ENCODE measurements at regions not wholly inside any gene's neighbourhood (a gene's known extent, or its start where the extent isn't known, plus 50 kb on each side); places are given as distances from the start of the nearest gene placed in this dataset.

DNA sequence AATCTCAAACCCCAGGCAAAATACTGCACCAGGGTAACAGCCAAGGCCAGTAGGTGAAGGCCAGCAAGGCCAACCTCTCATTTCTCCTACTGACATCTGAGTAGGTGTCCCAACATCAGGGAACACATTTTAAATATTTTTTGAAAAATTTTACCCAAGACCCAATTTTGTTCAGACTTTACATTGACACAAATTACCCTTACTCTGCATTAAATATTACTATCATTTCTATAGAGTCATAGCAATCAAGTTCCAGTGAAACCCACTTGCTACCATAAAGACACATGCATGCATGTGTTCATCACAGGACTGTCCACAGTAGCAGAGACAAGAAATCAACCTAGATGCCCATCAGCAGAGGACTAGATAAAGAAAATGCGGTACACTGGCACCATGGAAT lies 99.9 kb downstream of the NRN1 start:
- ChIA-PET POLR2A (no interaction called here), CTCF (no interaction called here)
- intact Hi-C loops (cut with micrococcal nuclease) = no loop called here

GRCh38 chr6:5906340-5906670 lies 100.4 kb downstream of the NRN1 start:
- TF ChIP-seq, protein P1, sequence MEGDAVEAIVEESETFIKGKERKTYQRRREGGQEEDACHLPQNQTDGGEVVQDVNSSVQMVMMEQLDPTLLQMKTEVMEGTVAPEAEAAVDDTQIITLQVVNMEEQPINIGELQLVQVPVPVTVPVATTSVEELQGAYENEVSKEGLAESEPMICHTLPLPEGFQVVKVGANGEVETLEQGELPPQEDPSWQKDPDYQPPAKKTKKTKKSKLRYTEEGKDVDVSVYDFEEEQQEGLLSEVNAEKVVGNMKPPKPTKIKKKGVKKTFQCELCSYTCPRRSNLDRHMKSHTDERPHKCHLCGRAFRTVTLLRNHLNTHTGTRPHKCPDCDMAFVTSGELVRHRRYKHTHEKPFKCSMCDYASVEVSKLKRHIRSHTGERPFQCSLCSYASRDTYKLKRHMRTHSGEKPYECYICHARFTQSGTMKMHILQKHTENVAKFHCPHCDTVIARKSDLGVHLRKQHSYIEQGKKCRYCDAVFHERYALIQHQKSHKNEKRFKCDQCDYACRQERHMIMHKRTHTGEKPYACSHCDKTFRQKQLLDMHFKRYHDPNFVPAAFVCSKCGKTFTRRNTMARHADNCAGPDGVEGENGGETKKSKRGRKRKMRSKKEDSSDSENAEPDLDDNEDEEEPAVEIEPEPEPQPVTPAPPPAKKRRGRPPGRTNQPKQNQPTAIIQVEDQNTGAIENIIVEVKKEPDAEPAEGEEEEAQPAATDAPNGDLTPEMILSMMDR (IDR thresholded peaks at IDR 0.05) = no peak
- H3K27ac Mint-ChIP-seq = no peak overlapping the region
- DNase-seq (no peak), ATAC-seq (ENCODE audit: low read depth) (no peak)
- POLR2A ChIA-PET = no interaction called here
- H3K9me3 Mint-ChIP-seq = no peaks in the 10 kb centered on the region
- no peaks in the 10 kb centered on the region for H3K27me3 Mint-ChIP-seq
- H3K4me1 Mint-ChIP-seq = no peaks in the 10 kb centered on the region
- CTCF ChIA-PET = no interaction called here
- intact Hi-C loops (cut with micrococcal nuclease) = no loop called here
- no peak overlapping the region for H3K4me3 Mint-ChIP-seq
- no peaks in the 10 kb centered on the region for H3K36me3 Mint-ChIP-seq (ENCODE audit: low read depth)

More for the DNA sequence above, 99.9 kb downstream of the NRN1 start:
- TF ChIP-seq, protein P1 (IDR thresholded peaks at IDR 0.05) = no peak
- no peaks in the 10 kb centered on the region for H3K27me3 Mint-ChIP-seq
- ATAC-seq (ENCODE audit: low read depth) (no peak), DNase-seq (no peak)
- no peaks in the 10 kb centered on the region for H3K9me3 Mint-ChIP-seq
- H3K27ac Mint-ChIP-seq = no peak overlapping the region
- H3K36me3 Mint-ChIP-seq (ENCODE audit: low read depth) = no peaks in the 10 kb centered on the region
- no peak overlapping the region for H3K4me3 Mint-ChIP-seq
- H3K4me1 Mint-ChIP-seq = no peaks in the 10 kb centered on the region

- ChIA-PET POLR2A (no interaction called here), CTCF (no interaction called here)
- Mint-ChIP-seq H3K27ac (no peak overlapping the region), H3K36me3 (ENCODE audit: low read depth) (no peaks in the 10 kb centered on the region), H3K4me1 (no peaks in the 10 kb centered on the region), H3K9me3 (no peaks in the 10 kb centered on the region), H3K4me3 (no peak overlapping the region), H3K27me3 (no peaks in the 10 kb centered on the region)
- intact Hi-C loops (cut with micrococcal nuclease) = no loop called here
- TF ChIP-seq, protein P1 (IDR thresholded peaks at IDR 0.05) = no peak
- ATAC-seq (ENCODE audit: low read depth) (no peak), DNase-seq (no peak)
Observed at GRCh38 chr6:5905431-5906339, 101.0 kb downstream of the NRN1 start.

DNA sequence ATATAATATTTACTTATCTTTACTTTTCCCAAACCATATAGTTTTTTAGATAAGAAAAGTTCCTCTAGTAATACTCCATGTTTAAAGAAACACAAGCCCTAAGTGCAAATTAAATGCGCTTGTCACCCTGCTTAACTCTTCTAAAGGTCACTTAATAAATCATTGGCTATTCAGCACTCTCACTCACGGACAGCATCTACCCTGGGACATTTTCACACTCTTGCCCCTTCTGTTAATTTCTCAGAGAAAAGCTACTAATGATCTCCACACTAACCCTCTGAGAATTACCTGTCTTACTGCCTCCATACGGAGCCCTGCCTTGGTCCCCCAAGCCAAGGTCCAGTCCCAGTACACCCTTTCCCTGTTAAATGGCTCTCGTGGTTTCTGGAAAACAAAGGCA lies 102.2 kb downstream of the NRN1 start:
- Mint-ChIP-seq H3K36me3 (ENCODE audit: low read depth) (no peaks in the 10 kb centered on the region), H3K9me3 (no peaks in the 10 kb centered on the region), H3K4me3 (no peak overlapping the region), H3K4me1 (no peaks in the 10 kb centered on the region), H3K27ac (no peak overlapping the region), H3K27me3 (no peaks in the 10 kb centered on the region)
- POLR2A ChIA-PET = no interaction called here
- TF ChIP-seq, protein P1 (IDR thresholded peaks at IDR 0.05) = no peak
- ATAC-seq (ENCODE audit: low read depth) = no peak
- intact Hi-C loops (cut with micrococcal nuclease) = no loop called here
- no peak for DNase-seq
- CTCF ChIA-PET = no interaction called here

DNA sequence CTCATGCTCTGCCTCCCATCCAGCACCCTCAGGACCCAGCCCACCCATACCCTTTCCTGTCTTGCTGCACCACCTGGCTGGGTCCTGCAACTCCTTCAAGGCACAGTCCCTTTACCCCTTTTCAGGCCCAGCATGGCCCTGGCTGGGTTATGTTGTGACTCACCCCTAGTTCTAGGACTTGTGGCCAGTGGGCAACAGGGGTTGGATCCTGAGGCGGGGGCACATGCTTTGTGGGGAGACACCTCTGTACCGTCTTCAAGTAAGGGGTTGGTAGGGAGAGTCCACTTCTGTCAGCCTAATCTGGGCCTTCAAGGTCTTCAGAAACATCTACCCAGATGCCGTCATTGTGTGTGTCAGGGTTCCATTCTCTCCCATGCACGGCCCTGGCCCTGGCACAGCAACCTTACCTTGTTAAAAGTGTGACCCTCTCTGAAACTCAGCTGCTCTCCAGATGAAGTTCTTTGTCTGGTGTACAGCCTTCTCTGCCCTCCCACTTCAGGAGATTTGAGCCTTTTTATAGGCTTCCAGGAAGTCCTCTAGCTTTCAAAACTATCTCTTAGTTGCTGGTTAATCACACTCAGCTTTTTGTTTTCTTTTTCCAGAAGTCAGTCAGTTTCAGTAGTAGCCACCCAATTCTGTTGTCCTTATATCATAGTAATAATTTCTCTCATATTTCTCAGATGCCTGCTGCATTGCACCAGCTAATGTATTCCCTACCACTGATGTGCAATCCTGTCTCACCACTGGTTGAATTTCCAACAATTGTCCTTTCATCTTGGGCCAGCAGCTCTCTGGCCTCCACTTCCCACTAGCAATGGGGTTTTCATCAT lies 107.3 kb downstream of the NRN1 start:
- no peak for DNase-seq
- Mint-ChIP-seq H3K4me1 (no peaks in the 10 kb centered on the region), H3K4me3 (no peak overlapping the region), H3K27me3 (no peaks in the 10 kb centered on the region), H3K27ac (no peak overlapping the region), H3K36me3 (ENCODE audit: low read depth) (no peaks in the 10 kb centered on the region), H3K9me3 (no peaks in the 10 kb centered on the region)
- TF ChIP-seq, protein P1 (IDR thresholded peaks at IDR 0.05) = no peak
- no peak for ATAC-seq (ENCODE audit: low read depth)
- CTCF ChIA-PET = interaction anchor here (1.9 kb wide), 1 partner anchor 428 kb away, joined by 4 read pairs; no protein-coding TSS in a partner anchor
- intact Hi-C loops (cut with micrococcal nuclease) = loop anchor here (5.0 kb wide), 1 partner anchor 427 kb away; no protein-coding TSS in a partner anchor
- POLR2A ChIA-PET = interaction anchor here (0.6 kb wide), 1 partner anchor 101 kb away, joined by 4 read pairs; no protein-coding TSS in a partner anchor

All from activated B cell treated with CpG ODN at 0.5 μM for 24 hours (primary cell).